ACC112 (cell line): ENCODE measurements at regions not wholly inside any gene's neighbourhood (a gene's known extent, or its start where the extent isn't known, plus 50 kb on each side); places are given as distances from the start of the nearest gene placed in this dataset.

Source experiments
- H2AFZ ChIP-seq: fragments of 200-600 bp; sonication (generic); one replicate; pipeline ENCODE4 v1.6.0; 2017; ENCODE audit warnings: antibody characterized with exemption, low read length; ENCODE audit not compliant: unreplicated experiment
- H3K27ac ChIP-seq: fragments of 200-600 bp; sonication (generic); 2 replicates; pipeline ENCODE4 v1.5.1; 2014; ENCODE audit warnings: low read depth, mild to moderate bottlenecking, antibody characterized with exemption, low read length, moderate library complexity
- H3K27me3 ChIP-seq: fragments of 200-600 bp; sonication (generic); 2 replicates; pipeline ENCODE4 v1.6.1; 2014; ENCODE audit warnings: mild to moderate bottlenecking, antibody characterized with exemption, low read length, moderate library complexity, mixed read lengths; ENCODE audit not compliant: insufficient read depth
- H3K36me3 ChIP-seq: fragments of 200-600 bp; sonication (generic); 2 replicates; pipeline ENCODE4 v1.6.1; 2016; ENCODE audit warnings: mild to moderate bottlenecking, antibody characterized with exemption, low read length, moderate library complexity, mixed read lengths; ENCODE audit not compliant: insufficient read depth
- H3K4me1 ChIP-seq: fragments of 200-600 bp; sonication (generic); one replicate; pipeline ENCODE4 v1.6.1; 2016; ENCODE audit warnings: low read length, mixed read lengths; ENCODE audit not compliant: insufficient read depth, unreplicated experiment, control insufficient read depth
- H3K4me3 ChIP-seq: fragments of 200-600 bp; sonication (generic); 2 replicates; pipeline ENCODE4 v1.5.1; 2014; ENCODE audit warnings: mild to moderate bottlenecking, low read depth, low read length
- H3K79me2 ChIP-seq: fragments of 200-600 bp; sonication (generic); one replicate; pipeline ENCODE4 v1.6.0; 2016; ENCODE audit warnings: low read length; ENCODE audit not compliant: control insufficient read depth, unreplicated experiment, insufficient read depth

- Histone ChIP-seq H3K27ac (no peak overlapping the region), H3K27me3 (no peaks in the 10 kb centered on the region), H3K36me3 (no peaks in the 10 kb centered on the region), H3K4me1 (no peaks in the 10 kb centered on the region), H3K4me3 (no peak overlapping the region), H3K79me2 (no peaks in the 10 kb centered on the region), H2AFZ (no peak overlapping the region)
These were observed 1079.7 kb downstream of the TBC1D22A start for GRCh38 chr22:47842119-47842518.

GRCh38 chr22:47841156-47841555, 1078.7 kb downstream of the TBC1D22A start:
- no peaks in the 10 kb centered on the region for H3K4me1 ChIP-seq
- H3K36me3 ChIP-seq: no peaks in the 10 kb centered on the region
- no peak overlapping the region for H3K4me3 ChIP-seq
- no peaks in the 10 kb centered on the region for H3K79me2 ChIP-seq
- H3K27me3 ChIP-seq: no peaks in the 10 kb centered on the region
- no peak overlapping the region for H2AFZ ChIP-seq
- H3K27ac ChIP-seq: no peak overlapping the region

GRCh38 chr22:47839595-47840227, 1077.3 kb downstream of the TBC1D22A start:
- Histone ChIP-seq H3K36me3 (no peaks in the 10 kb centered on the region), H2AFZ (no peak overlapping the region), H3K4me1 (no peaks in the 10 kb centered on the region), H3K79me2 (no peaks in the 10 kb centered on the region), H3K4me3 (no peak overlapping the region), H3K27me3 (no peaks in the 10 kb centered on the region), H3K27ac (no peak overlapping the region)

- H3K27ac ChIP-seq: no peak overlapping the region
- no peaks in the 10 kb centered on the region for H3K36me3 ChIP-seq
- no peaks in the 10 kb centered on the region for H3K4me1 ChIP-seq
- H3K27me3 ChIP-seq: no peaks in the 10 kb centered on the region
- no peaks in the 10 kb centered on the region for H3K79me2 ChIP-seq
- H3K4me3 ChIP-seq: no peak overlapping the region
- H2AFZ ChIP-seq: no peak overlapping the region
These were observed 1075.3 kb downstream of the TBC1D22A start for GRCh38 chr22:47837703-47838102.

GRCh38 chr22:47836957-47837356, 1074.5 kb downstream of the TBC1D22A start:
- H3K79me2 ChIP-seq: no peaks in the 10 kb centered on the region
- no peaks in the 10 kb centered on the region for H3K27me3 ChIP-seq
- H3K4me1 ChIP-seq: no peaks in the 10 kb centered on the region
- H3K36me3 ChIP-seq: no peaks in the 10 kb centered on the region
- no peak overlapping the region for H3K4me3 ChIP-seq
- H3K27ac ChIP-seq: no peak overlapping the region
- H2AFZ ChIP-seq: no peak overlapping the region

- H3K79me2 ChIP-seq: no peaks in the 10 kb centered on the region
- H3K27me3 ChIP-seq: no peaks in the 10 kb centered on the region
- H3K4me1 ChIP-seq: no peaks in the 10 kb centered on the region
- H2AFZ ChIP-seq: no peak overlapping the region
- no peaks in the 10 kb centered on the region for H3K36me3 ChIP-seq
- H3K4me3 ChIP-seq: no peak overlapping the region
- H3K27ac ChIP-seq: no peak overlapping the region
These were observed 1073.3 kb downstream of the TBC1D22A start for GRCh38 chr22:47835726-47836125.

GRCh38 chr22:47826016-47826415, 1063.6 kb downstream of the TBC1D22A start:
- Histone ChIP-seq H3K27me3 (no peaks in the 10 kb centered on the region), H3K27ac (no peak overlapping the region), H3K36me3 (no peaks in the 10 kb centered on the region), H3K4me3 (no peak overlapping the region), H3K4me1 (no peaks in the 10 kb centered on the region), H2AFZ (no peak overlapping the region), H3K79me2 (no peaks in the 10 kb centered on the region)

GRCh38 chr22:47822422-47822821, 1060.0 kb downstream of the TBC1D22A start:
- no peak overlapping the region for H3K27ac ChIP-seq
- H3K27me3 ChIP-seq: no peaks in the 10 kb centered on the region
- no peaks in the 10 kb centered on the region for H3K79me2 ChIP-seq
- H3K4me1 ChIP-seq: no peaks in the 10 kb centered on the region
- H3K36me3 ChIP-seq: no peaks in the 10 kb centered on the region
- no peak overlapping the region for H2AFZ ChIP-seq
- H3K4me3 ChIP-seq: no peak overlapping the region

- Histone ChIP-seq H3K27me3 (no peaks in the 10 kb centered on the region), H3K4me3 (no peak overlapping the region), H2AFZ (no peak overlapping the region), H3K4me1 (no peaks in the 10 kb centered on the region), H3K79me2 (no peaks in the 10 kb centered on the region), H3K36me3 (no peaks in the 10 kb centered on the region), H3K27ac (no peak overlapping the region)
These were observed 1056.0 kb downstream of the TBC1D22A start for GRCh38 chr22:47818496-47818895.

- Histone ChIP-seq H2AFZ (no peak overlapping the region), H3K4me3 (no peak overlapping the region), H3K27me3 (no peaks in the 10 kb centered on the region), H3K4me1 (no peaks in the 10 kb centered on the region), H3K27ac (no peak overlapping the region), H3K36me3 (no peaks in the 10 kb centered on the region), H3K79me2 (no peaks in the 10 kb centered on the region)
These were observed 1054.9 kb downstream of the TBC1D22A start for GRCh38 chr22:47817380-47817779.

- no peak overlapping the region for H3K4me3 ChIP-seq
- no peaks in the 10 kb centered on the region for H3K27me3 ChIP-seq
- H3K4me1 ChIP-seq: no peaks in the 10 kb centered on the region
- no peaks in the 10 kb centered on the region for H3K36me3 ChIP-seq
- H2AFZ ChIP-seq: no peak overlapping the region
- no peak overlapping the region for H3K27ac ChIP-seq
- H3K79me2 ChIP-seq: no peaks in the 10 kb centered on the region
These were observed 1054.4 kb downstream of the TBC1D22A start for GRCh38 chr22:47816863-47817210.
